Brain microvascular endothelial cell (primary cell): ENCODE measurements at regions not wholly inside any gene's neighbourhood (a gene's known extent, or its start where the extent isn't known, plus 50 kb on each side); places are given as distances from the start of the nearest gene placed in this dataset.

Source experiments
- DNase-seq: peaks from one replicate; pipeline ENCODE4 v3.0.0-alpha.2; 2020
- H3K27ac ChIP-seq: fragments of 250-450 bp; sonication (Bioruptor Pico); 2 replicates; pipeline ENCODE4 v1.5.1; 2020; ENCODE audit warnings: mild to moderate bottlenecking, moderate library complexity
- H3K27me3 ChIP-seq: fragments of 250-450 bp; sonication (Bioruptor Pico); replicated peaks from 2 replicates; pipeline ENCODE4 v1.5.1; 2020; ENCODE audit warnings: mild to moderate bottlenecking
- H3K36me3 ChIP-seq: fragments of 250-450 bp; sonication (Bioruptor Pico); replicated peaks from 2 replicates; pipeline ENCODE4 v1.5.1; 2020; ENCODE audit warnings: mild to moderate bottlenecking
- H3K4me3 ChIP-seq: 2 replicates; pipeline ENCODE4 v1.5.1; 2011; ENCODE audit warnings: low read depth, mild to moderate bottlenecking, control low read depth, low read length, moderate library complexity
- CTCF ChIP-seq: IDR thresholded peaks from 2 replicates; pipeline ENCODE4 v1.5.1; 2011; ENCODE audit warnings: low read depth, mild to moderate bottlenecking, moderate library complexity, low read length, control low read depth, inconsistent platforms; ENCODE audit errors: missing control alignments
- in situ Hi-C: cut with HindIII; loops from 2 replicates; pipeline ENCODE4 v1.10.0; 2017; ENCODE audit warnings: low sequenced_read_pairs, low pct_ligation_motif_present

DNA sequence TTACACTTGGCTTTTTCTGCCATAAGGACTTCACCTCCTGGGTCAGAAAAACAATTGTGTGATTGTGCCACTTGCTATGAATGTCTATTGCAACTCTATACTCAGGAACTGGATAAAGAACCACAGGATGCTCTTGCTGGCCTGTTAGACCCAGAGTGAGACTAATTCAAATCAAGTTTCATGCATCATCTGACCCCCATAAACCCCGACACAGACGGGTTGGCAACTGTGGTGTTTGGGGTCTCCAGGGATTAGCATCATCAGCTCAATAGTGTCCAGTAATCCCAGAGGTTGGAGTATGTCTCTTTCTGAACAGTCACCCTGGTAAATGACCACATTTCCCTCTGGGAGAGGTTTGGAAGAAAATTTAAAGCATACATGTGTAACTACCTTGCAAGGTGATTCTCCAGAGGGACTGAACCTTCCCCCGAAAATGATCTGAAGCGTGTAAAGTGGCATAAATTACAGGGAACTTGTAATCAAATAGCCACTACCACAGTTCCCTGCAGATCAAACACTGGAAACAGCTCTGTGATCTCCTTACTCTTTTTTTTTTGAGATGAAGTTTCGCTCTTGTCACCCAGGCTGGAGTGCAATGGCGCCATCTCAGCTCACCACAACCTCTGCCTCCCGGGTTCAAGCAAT is 1097.6 kb downstream of the TBC1D22A start:
- Histone ChIP-seq H3K27ac (no peak overlapping the region), H3K4me3 (no peak overlapping the region), H3K36me3 (no peaks in the 10 kb centered on the region), H3K27me3 (no peaks in the 10 kb centered on the region)
- TF ChIP-seq CTCF, result no peak
- in situ Hi-C loops, result no loop called here
- no peak for DNase-seq

DNA sequence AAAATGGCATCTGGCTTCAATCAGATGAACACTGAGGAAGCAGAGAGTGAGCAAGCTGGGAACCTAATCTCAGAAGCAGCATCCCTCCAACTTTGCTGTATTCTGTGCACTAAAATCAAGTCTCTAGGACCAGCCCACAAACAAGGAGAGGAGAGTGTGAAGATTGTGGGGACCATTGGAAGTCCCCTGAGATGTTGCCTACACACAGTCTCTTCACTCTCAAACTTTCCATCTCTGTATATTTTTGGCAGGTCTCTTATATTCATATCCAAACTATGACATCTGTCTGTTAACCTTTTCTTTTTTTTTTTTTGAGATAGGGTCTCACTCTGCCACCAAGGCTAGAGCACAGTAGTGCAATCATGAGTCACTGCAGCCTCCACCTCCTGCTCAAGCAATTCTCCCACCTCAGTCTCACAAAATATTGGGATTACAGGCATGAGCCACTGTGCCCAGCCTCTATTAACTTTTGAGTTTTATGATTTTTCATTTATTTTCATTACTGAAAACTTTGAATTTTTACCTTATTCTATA is 1096.4 kb downstream of the TBC1D22A start:
- no peak for DNase-seq
- no peak overlapping the region for H3K27ac ChIP-seq
- no peak for TF ChIP-seq CTCF
- no peaks in the 10 kb centered on the region for H3K27me3 ChIP-seq
- in situ Hi-C loops, result no loop called here
- no peaks in the 10 kb centered on the region for H3K36me3 ChIP-seq
- H3K4me3 ChIP-seq, result no peak overlapping the region

DNA sequence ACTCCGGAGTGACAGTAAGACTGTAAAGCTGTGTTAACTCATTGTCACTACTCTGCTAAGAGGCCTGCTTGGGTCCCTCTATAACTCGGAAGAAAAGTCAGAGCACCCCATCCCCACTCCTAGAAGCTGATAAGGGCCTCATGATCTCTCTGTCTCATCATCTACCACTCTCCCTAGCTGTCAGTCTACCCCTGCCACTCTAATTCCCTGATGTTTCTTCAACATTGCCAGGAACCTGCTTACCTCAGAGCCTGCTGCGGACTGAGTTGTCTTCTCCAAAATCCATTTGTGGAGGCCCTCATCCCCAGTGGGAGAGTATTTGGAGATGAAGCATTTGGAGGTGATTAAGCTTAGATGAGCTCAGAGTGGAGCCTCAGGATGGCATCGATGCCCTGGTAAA is 1092.2 kb downstream of the TBC1D22A start:
- in situ Hi-C loops, result no loop called here
- DNase-seq, result no peak
- Histone ChIP-seq H3K36me3 (no peaks in the 10 kb centered on the region), H3K27ac (no peak overlapping the region), H3K27me3 (no peaks in the 10 kb centered on the region), H3K4me3 (no peak overlapping the region)
- TF ChIP-seq CTCF, result no peak

GRCh38 chr22:47854251-47854650 is 1091.8 kb downstream of the TBC1D22A start:
- Histone ChIP-seq H3K36me3 (no peaks in the 10 kb centered on the region), H3K27me3 (no peaks in the 10 kb centered on the region), H3K27ac (no peak overlapping the region), H3K4me3 (no peak overlapping the region)
- no peak for DNase-seq
- in situ Hi-C loops, result no loop called here
- TF ChIP-seq CTCF, result no peak

DNA sequence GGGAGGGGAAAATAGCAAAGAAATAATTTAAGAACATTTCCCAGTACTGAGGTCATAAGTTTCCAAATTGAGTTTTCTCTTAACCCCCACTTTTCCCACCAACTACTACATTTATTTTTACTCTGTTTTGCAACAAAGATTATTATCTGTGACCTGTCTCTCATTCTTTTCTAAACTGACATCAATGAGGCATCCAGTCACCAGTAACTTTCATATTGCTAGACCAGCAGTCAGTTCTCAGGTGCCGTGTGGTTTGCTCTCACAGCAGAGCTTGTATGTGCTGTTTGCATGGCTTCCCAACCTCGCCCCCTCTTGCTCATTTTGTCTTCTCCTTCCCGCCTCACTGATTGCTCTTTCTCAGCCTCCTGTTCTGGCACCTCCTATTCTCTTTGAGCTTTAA is 1091.3 kb downstream of the TBC1D22A start:
- H3K27me3 ChIP-seq, result no peaks in the 10 kb centered on the region
- no peaks in the 10 kb centered on the region for H3K36me3 ChIP-seq
- no peak overlapping the region for H3K27ac ChIP-seq
- no peak overlapping the region for H3K4me3 ChIP-seq
- no peak for TF ChIP-seq CTCF
- no peak for DNase-seq
- in situ Hi-C loops, result no loop called here

- in situ Hi-C loops, result no loop called here
- Histone ChIP-seq H3K4me3 (no peak overlapping the region), H3K27me3 (no peaks in the 10 kb centered on the region), H3K27ac (no peak overlapping the region), H3K36me3 (no peaks in the 10 kb centered on the region)
- no peak for DNase-seq
- no peak for TF ChIP-seq CTCF
These were observed 1089.1 kb downstream of the TBC1D22A start for GRCh38 chr22:47851586-47851985.
